H9 (cell line): ENCODE measurements at regions not wholly inside any gene's neighbourhood (a gene's known extent, or its start where the extent isn't known, plus 50 kb on each side); places are given as distances from the start of the nearest gene placed in this dataset.

Experiments used
- DNase-seq: peaks from one replicate; pipeline ENCODE4 v3.0.0-alpha.2; 2017
- H2AFZ ChIP-seq: one replicate; pipeline ENCODE4 v1.6.1; 2013; ENCODE audit warnings: mild to moderate bottlenecking, low read length, control low read depth, moderate library complexity
- H2AK5ac ChIP-seq: 2 replicates; pipeline ENCODE4 v1.6.1; 2013; ENCODE audit warnings: low read length, control low read depth, mixed read lengths; ENCODE audit not compliant: insufficient read length
- H2BK120ac ChIP-seq: one replicate; pipeline ENCODE4 v1.6.1; 2013; ENCODE audit warnings: low read depth, mild to moderate bottlenecking, low read length, control low read depth, inconsistent platforms; ENCODE audit not compliant: poor library complexity, severe bottlenecking
- H2BK12ac ChIP-seq: 2 replicates; pipeline ENCODE4 v1.6.1; 2013; ENCODE audit warnings: low read length, control low read depth, mixed read lengths, low read depth; ENCODE audit not compliant: insufficient read length
- H2BK15ac ChIP-seq: 2 replicates; pipeline ENCODE4 v1.6.1; 2013; ENCODE audit warnings: low read depth, low read length, control low read depth
- H2BK20ac ChIP-seq: one replicate; pipeline ENCODE4 v1.6.1; 2013; ENCODE audit warnings: low read depth, mild to moderate bottlenecking, low read length, control low read depth, inconsistent platforms; ENCODE audit not compliant: poor library complexity, severe bottlenecking
- H2BK5ac ChIP-seq: 2 replicates; pipeline ENCODE4 v1.6.1; 2013; ENCODE audit warnings: low read length, control low read depth, mixed read lengths; ENCODE audit not compliant: insufficient read length
- H3K14ac ChIP-seq: 2 replicates; pipeline ENCODE4 v1.6.1; 2013; ENCODE audit warnings: low read length, control low read depth; ENCODE audit not compliant: insufficient read depth
- H3K18ac ChIP-seq: 2 replicates; pipeline ENCODE4 v1.6.1; 2013; ENCODE audit warnings: low read depth, mild to moderate bottlenecking, mixed read lengths, low read length, control low read depth; ENCODE audit not compliant: insufficient read length
- H3K23ac ChIP-seq: 2 replicates; pipeline ENCODE4 v1.6.1; 2013; ENCODE audit warnings: low read length, control low read depth, mixed read lengths, low read depth; ENCODE audit not compliant: insufficient read length
- H3K23me2 ChIP-seq: 2 replicates; pipeline ENCODE4 v1.6.1; 2013; ENCODE audit warnings: low read depth, mild to moderate bottlenecking, mixed read lengths, low read length, control low read depth; ENCODE audit not compliant: insufficient read length, poor library complexity, severe bottlenecking
- H3K27ac ChIP-seq: 2 replicates; pipeline ENCODE4 v1.5.1; 2013; ENCODE audit warnings: low read length, control low read depth, mixed read lengths, low read depth; ENCODE audit not compliant: insufficient read length
- H3K27me3 ChIP-seq: 2 replicates; pipeline ENCODE4 v1.6.1; 2013; ENCODE audit warnings: low read length, control low read depth, inconsistent platforms; ENCODE audit not compliant: insufficient read depth
- H3K4ac ChIP-seq: 2 replicates; pipeline ENCODE4 v1.6.1; 2013; ENCODE audit warnings: low read depth, mild to moderate bottlenecking, control low read depth, inconsistent platforms, low read length, moderate library complexity
- H3K4me1 ChIP-seq: 2 replicates; pipeline ENCODE4 v1.6.1; 2013; ENCODE audit warnings: low read length, control low read depth, inconsistent platforms; ENCODE audit not compliant: insufficient read depth
- H3K4me2 ChIP-seq: 2 replicates; pipeline ENCODE4 v1.6.1; 2013; ENCODE audit warnings: low read length, control low read depth, mixed read lengths; ENCODE audit not compliant: insufficient read length, insufficient read depth
- H3K56ac ChIP-seq: 2 replicates; pipeline ENCODE4 v1.6.1; 2013; ENCODE audit warnings: low read depth, mild to moderate bottlenecking, mixed read lengths, low read length, control low read depth; ENCODE audit not compliant: insufficient read length
- H3K79me1 ChIP-seq: 2 replicates; pipeline ENCODE4 v1.6.1; 2013; ENCODE audit warnings: low read depth, mild to moderate bottlenecking, moderate library complexity, low read length, control low read depth, inconsistent platforms; ENCODE audit not compliant: insufficient read depth, poor library complexity, severe bottlenecking
- H3K79me2 ChIP-seq: 2 replicates; pipeline ENCODE4 v1.6.1; 2013; ENCODE audit warnings: low read length, control low read depth, inconsistent platforms; ENCODE audit not compliant: insufficient read depth
- H3K9ac ChIP-seq: 2 replicates; pipeline ENCODE4 v1.6.1; 2013; ENCODE audit warnings: low read length, control low read depth, mixed read lengths; ENCODE audit not compliant: insufficient read length; ENCODE audit errors: extremely low read depth
- H3K9me3 ChIP-seq: one replicate; pipeline ENCODE4 v1.6.1; 2013; ENCODE audit warnings: low read depth, low read length, inconsistent platforms; ENCODE audit not compliant: control insufficient read depth
- H3T11ph ChIP-seq: one replicate; pipeline ENCODE4 v1.6.1; 2013; ENCODE audit warnings: mild to moderate bottlenecking, low read length, control low read depth, inconsistent platforms
- H4K20me1 ChIP-seq: one replicate; pipeline ENCODE4 v1.6.1; 2013; ENCODE audit not compliant: control insufficient read depth, insufficient read length, insufficient read depth
- H4K5ac ChIP-seq: 2 replicates; pipeline ENCODE4 v1.6.1; 2013; ENCODE audit warnings: low read depth, mild to moderate bottlenecking, mixed read lengths, low read length, control low read depth; ENCODE audit not compliant: insufficient read length
- H4K8ac ChIP-seq: replicated peaks from 2 replicates; pipeline ENCODE4 v1.6.1; 2013; ENCODE audit warnings: low read length, control low read depth, mixed read lengths, low read depth; ENCODE audit not compliant: insufficient read length
- H4K91ac ChIP-seq: 2 replicates; pipeline ENCODE4 v1.6.1; 2013; ENCODE audit warnings: low read depth, mild to moderate bottlenecking, moderate library complexity, mixed read lengths, low read length, control low read depth; ENCODE audit not compliant: insufficient read length
- H3K27ac Mint-ChIP-seq, 3 experiments: 2 replicates in 2 of 3; 3 replicates in 1 of 3; pipeline ENCODE4 v1.8.0; 2020 to 2021; ENCODE audit warnings: mixed read lengths in 3 of 3, mild to moderate bottlenecking in 1 of 3, moderate library complexity in 1 of 3
- H3K27me3 Mint-ChIP-seq: 2 replicates; pipeline ENCODE4 v1.8.0; 2021; ENCODE audit warnings: low read depth, mild to moderate bottlenecking, moderate library complexity, mixed read lengths
- H3K36me3 Mint-ChIP-seq, 3 experiments: 2 replicates in 2 of 3; 3 replicates in 1 of 3; pipeline ENCODE4 v1.8.0; 2020 to 2021; ENCODE audit warnings: low read depth in 3 of 3, mixed read lengths in 3 of 3; ENCODE audit not compliant: insufficient read depth in 1 of 3
- H3K4me1 Mint-ChIP-seq, 2 experiments: 2 replicates each; pipeline ENCODE4 v1.8.0; 2020; ENCODE audit warnings: mixed read lengths in 2 of 2
- H3K4me3 Mint-ChIP-seq, 2 experiments: 2 replicates in 1 of 2; 3 replicates in 1 of 2; pipeline ENCODE4 v1.8.0; 2020 to 2021; ENCODE audit warnings: mild to moderate bottlenecking in 2 of 2, mixed read lengths in 2 of 2, moderate library complexity in 1 of 2
- H3K9me3 Mint-ChIP-seq, 2 experiments: 2 replicates in 1 of 2; 3 replicates in 1 of 2; pipeline ENCODE4 v1.8.0; 2020; ENCODE audit warnings: mild to moderate bottlenecking in 2 of 2, mixed read lengths in 2 of 2, moderate library complexity in 1 of 2
- WGBS: extraction: QIAGEN DNeasy Blood & Tissue Kit; methylation state at CpG from one replicate; pipeline ENCODE4 v1.1.7; 2013; ENCODE audit warnings: missing lambda C conversion rate, low lambda C conversion rate, mixed read lengths; ENCODE audit not compliant: insufficient read length; ENCODE audit errors: extremely low coverage; 5-methylcytosine and 5-hydroxymethylcytosine counted together
- TF ChIP-seq, protein P1 (sequence below): fragments of 200-600 bp; sonication (generic); conservative IDR thresholded peaks from 3 replicates; pipeline ENCODE4 v1.8.0; 2021; ENCODE audit warnings: antibody characterized with exemption, mild to moderate bottlenecking

DNA sequence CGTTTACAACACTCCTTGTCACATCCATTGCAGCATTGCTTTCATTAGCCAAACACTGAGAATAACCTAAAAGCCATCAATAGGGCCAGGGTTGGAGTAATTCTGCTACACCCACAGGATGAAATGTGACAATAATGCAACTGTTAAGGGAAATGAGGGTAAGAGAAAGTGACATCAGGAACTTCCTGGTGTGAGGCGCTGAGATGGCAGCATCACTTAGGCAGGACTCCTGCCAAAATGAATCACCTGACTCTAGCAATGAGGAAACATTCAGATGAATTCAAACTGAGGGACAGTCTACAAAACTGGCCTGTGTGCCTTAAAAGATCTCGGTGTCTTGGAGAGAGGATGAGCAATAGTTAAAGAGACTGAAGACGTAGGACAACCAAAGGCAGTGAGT is 115.6 kb upstream of the AGAP1 start:
- H3K56ac ChIP-seq: no peak overlapping the region
- Mint-ChIP-seq H3K4me3 (no peak overlapping the region), H3K9me3 (peaks cover 0 to 3% of the 10 kb centered on the region in 2 experiments; a peak in 2 of 5 replicates), H3K27ac (no peak overlapping the region), H3K27me3 (peaks cover 1% of the 10 kb centered on the region; the same call in 1 of the 2 replicates), H3K36me3 (no peaks in the 10 kb centered on the region), H3K4me1 (peaks cover 0 to 10% of the 10 kb centered on the region in 2 experiments; a peak in 2 of 4 replicates)
- H3K4me1 ChIP-seq: peaks cover 3% of the 10 kb centered on the region; the same call in 1 of the 2 replicates
- no peaks in the 10 kb centered on the region for H3K79me2 ChIP-seq
- H2BK12ac ChIP-seq: no peak overlapping the region
- H2BK120ac ChIP-seq: no peak overlapping the region
- no peak overlapping the region for H4K5ac ChIP-seq
- no peak overlapping the region for H4K91ac ChIP-seq
- H3K9me3 ChIP-seq: no peaks in the 10 kb centered on the region
- no peak overlapping the region for H2BK20ac ChIP-seq
- H2AK5ac ChIP-seq: no peak overlapping the region
- H3K4me2 ChIP-seq: no peak overlapping the region
- WGBS: 100% methylated on average over 1 of the region's 4 CpGs
- H3K18ac ChIP-seq: no peak overlapping the region
- no peaks in the 10 kb centered on the region for H3K27me3 ChIP-seq
- H3K14ac ChIP-seq: no peak overlapping the region
- no peaks in the 10 kb centered on the region for H3K23me2 ChIP-seq
- no peak overlapping the region for H3K4ac ChIP-seq
- H3K23ac ChIP-seq: no peak overlapping the region
- DNase-seq: no peak
- H4K20me1 ChIP-seq: no peaks in the 10 kb centered on the region
- H3K9ac ChIP-seq: no peak overlapping the region
- H2AFZ ChIP-seq: no peak overlapping the region
- no peak overlapping the region for H3K27ac ChIP-seq
- H2BK5ac ChIP-seq: no peak overlapping the region
- no peak overlapping the region for H4K8ac ChIP-seq
- no peak overlapping the region for H2BK15ac ChIP-seq
- TF ChIP-seq, protein P1, sequence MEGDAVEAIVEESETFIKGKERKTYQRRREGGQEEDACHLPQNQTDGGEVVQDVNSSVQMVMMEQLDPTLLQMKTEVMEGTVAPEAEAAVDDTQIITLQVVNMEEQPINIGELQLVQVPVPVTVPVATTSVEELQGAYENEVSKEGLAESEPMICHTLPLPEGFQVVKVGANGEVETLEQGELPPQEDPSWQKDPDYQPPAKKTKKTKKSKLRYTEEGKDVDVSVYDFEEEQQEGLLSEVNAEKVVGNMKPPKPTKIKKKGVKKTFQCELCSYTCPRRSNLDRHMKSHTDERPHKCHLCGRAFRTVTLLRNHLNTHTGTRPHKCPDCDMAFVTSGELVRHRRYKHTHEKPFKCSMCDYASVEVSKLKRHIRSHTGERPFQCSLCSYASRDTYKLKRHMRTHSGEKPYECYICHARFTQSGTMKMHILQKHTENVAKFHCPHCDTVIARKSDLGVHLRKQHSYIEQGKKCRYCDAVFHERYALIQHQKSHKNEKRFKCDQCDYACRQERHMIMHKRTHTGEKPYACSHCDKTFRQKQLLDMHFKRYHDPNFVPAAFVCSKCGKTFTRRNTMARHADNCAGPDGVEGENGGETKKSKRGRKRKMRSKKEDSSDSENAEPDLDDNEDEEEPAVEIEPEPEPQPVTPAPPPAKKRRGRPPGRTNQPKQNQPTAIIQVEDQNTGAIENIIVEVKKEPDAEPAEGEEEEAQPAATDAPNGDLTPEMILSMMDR: no peak
- no peak overlapping the region for H3T11ph ChIP-seq
- H3K79me1 ChIP-seq: no peaks in the 10 kb centered on the region
